Epithelial cell of esophagus (primary cell): ENCODE measurements at regions not wholly inside any gene's neighbourhood (a gene's known extent, or its start where the extent isn't known, plus 50 kb on each side); places are given as distances from the start of the nearest gene placed in this dataset.

Experiments
- DNase-seq: peaks from one replicate; pipeline ENCODE4 v3.0.0; 2010; ENCODE audit warnings: low read depth
- H3K4me3 ChIP-seq: 2 replicates; pipeline ENCODE4 v1.5.1; 2011; ENCODE audit warnings: mild to moderate bottlenecking, low read length, control low read depth
- TF ChIP-seq, protein P1 (sequence below): IDR thresholded peaks from 2 replicates; pipeline ENCODE4 v1.5.1; 2011; ENCODE audit warnings: low read depth, mild to moderate bottlenecking, low read length, control low read depth, inconsistent platforms; ENCODE audit not compliant: insufficient read depth; ENCODE audit errors: missing control alignments

DNA sequence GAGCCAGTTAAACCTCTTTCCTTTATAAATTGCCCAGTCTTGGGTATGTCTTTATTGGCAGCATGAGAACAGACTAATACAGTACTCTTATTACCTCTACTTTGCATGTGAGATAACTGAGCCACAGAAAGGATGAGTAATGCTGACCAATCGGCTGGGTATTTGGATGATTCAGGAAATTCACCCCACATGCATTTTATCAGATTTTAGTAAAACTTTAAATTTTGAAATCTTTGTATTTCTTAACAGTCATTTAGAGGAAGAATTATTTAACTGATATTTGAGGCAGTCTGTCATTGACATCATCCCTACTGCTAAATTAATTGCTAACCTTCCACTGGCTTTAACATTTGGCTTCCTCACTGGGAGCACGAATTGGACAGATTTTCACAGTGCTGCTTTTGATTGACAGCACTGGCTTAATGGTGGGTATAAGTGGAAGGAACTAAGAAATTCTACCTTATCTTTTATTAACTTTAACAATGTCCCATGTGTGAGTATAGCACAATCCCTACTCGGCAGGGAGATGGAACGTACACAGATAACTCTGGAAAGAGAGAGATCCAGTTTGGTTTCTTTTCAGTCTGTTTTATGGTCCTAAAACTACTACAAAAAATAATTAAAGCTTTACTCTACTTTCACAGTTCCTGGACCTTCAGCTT lies 261.0 kb downstream of the DACT1 start:
- TF ChIP-seq, protein P1, sequence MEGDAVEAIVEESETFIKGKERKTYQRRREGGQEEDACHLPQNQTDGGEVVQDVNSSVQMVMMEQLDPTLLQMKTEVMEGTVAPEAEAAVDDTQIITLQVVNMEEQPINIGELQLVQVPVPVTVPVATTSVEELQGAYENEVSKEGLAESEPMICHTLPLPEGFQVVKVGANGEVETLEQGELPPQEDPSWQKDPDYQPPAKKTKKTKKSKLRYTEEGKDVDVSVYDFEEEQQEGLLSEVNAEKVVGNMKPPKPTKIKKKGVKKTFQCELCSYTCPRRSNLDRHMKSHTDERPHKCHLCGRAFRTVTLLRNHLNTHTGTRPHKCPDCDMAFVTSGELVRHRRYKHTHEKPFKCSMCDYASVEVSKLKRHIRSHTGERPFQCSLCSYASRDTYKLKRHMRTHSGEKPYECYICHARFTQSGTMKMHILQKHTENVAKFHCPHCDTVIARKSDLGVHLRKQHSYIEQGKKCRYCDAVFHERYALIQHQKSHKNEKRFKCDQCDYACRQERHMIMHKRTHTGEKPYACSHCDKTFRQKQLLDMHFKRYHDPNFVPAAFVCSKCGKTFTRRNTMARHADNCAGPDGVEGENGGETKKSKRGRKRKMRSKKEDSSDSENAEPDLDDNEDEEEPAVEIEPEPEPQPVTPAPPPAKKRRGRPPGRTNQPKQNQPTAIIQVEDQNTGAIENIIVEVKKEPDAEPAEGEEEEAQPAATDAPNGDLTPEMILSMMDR, result no peak
- no peak overlapping the region for H3K4me3 ChIP-seq
- peak; percentile 83 for DNase-seq

GRCh38 chr14:58899317-58899713 lies 261.6 kb downstream of the DACT1 start:
- no peak overlapping the region for H3K4me3 ChIP-seq
- TF ChIP-seq, protein P1, result no peak
- peak; percentile 59 for DNase-seq

GRCh38 chr14:58901826-58902225 lies 264.1 kb downstream of the DACT1 start:
- H3K4me3 ChIP-seq, result no peak overlapping the region
- TF ChIP-seq, protein P1, result no peak
- no peak for DNase-seq

DNA sequence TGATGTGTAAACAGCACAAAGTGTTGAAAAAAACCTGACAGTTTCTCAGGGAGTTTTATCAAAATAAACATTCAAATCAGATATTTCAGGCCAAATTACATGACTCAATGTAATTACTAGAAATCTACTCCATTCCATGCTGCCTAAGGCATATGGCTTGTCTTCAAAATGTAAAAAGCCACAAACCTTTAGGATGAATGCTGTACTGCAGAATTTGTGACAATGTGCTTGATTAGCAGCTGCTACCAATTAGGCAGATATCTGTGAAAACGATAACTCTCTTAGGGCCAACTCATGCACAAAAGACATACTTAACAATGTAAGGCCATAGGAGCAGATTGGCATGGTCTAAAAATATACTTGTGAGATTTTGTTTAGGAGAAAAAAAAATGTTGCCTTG lies 267.0 kb downstream of the DACT1 start:
- TF ChIP-seq, protein P1, result no peak
- no peak for DNase-seq
- H3K4me3 ChIP-seq, result no peak overlapping the region

DNA sequence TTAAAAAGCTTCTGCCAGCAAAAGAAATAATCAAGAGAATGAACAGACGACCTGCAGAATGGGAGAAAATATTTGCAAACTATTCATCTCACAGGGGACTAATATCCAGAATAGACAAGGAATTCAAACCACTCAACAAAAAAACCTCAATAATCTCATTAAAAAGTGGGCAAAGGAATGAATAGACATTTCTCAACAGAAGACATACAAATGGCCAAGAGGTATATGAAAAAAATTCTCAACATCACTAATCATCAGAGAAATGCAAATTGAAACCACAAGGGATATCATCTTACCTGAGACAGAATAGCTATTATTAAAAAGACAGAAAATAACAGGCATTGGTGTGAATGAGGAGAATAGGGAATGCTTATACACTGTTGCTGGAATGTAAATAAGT lies 270.0 kb downstream of the DACT1 start:
- no peak overlapping the region for H3K4me3 ChIP-seq
- DNase-seq, result no peak

DNA sequence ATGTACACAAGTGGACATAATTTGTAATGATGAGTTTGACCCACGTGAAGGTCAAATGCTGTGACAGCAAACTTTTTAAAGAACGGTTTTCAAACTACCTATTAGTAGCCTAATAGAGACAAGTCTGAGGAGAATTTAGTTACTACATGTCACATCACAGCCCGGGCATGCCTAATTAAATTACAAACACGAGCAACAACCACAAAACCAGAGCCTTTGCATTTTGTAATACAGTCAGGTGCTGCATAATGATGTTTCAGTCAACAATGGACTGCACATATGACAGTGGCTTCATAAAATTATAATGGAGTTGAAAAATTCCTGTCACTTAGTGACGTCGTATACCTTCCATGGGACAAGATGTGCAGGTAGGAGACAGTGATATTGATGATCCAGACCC lies 274.5 kb downstream of the DACT1 start:
- TF ChIP-seq, protein P1, result no peak
- no peak overlapping the region for H3K4me3 ChIP-seq
- DNase-seq, result peak; percentile 78

More for the DNA sequence above, 270.0 kb downstream of the DACT1 start:
- TF ChIP-seq, protein P1, result no peak

DNA sequence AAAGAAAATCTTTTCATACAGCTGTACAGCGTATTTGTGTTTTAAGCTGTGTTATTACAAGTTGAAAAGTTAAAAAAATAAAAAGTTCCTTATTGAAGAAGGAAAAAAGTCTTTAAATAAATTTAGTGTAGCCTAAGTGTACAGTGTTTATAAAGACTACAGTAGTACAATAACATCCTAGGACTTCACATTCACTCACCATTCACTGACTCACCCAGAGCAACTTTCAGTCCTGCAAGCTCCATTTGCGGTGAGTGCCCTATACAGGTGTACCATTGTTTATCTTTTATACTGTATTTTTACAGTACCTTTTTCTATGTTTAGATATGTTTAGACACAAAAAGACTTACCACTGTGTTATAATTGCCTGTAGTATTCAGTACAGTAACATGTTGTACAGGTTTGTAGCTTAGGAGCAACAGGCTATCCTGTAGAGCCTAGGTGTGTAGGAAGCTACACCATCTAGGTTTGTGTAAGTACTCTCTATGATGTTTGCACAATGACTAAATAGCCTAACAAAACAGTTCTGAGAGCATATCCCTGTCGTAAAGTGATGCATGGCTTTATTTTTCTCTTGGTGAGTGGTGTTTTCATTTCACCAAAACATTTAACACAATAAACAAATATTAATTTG lies 275.2 kb downstream of the DACT1 start:
- H3K4me3 ChIP-seq, result no peak overlapping the region
- TF ChIP-seq, protein P1, result no peak

More for the DNA sequence above, 275.2 kb downstream of the DACT1 start:
- peak; percentile 37 for DNase-seq
